Peyer's patch (tissue), 4 donors: ENCODE measurements at regions not wholly inside any gene's neighbourhood (a gene's known extent, or its start where the extent isn't known, plus 50 kb on each side); places are given as distances from the start of the nearest gene placed in this dataset.

Experiments used
- POLR2A ChIP-seq, 2 donors: fragments of 450-650 bp; IDR thresholded peaks; one replicate each; pipeline ENCODE4 v1.5.1; 2017; ENCODE audit warnings: antibody characterized with exemption in 2 of 2, mild to moderate bottlenecking in 2 of 2, moderate library complexity in 2 of 2
- TF ChIP-seq, protein P1 (sequence below), 6 experiments: fragments of 450-650 bp in 4 of 6; fragments of 200-600 bp in 2 of 6; sonication (generic) in 1 of 6; IDR thresholded peaks; one replicate each; pipeline ENCODE4 v1.5.1; 2017 to 2019; ENCODE audit warnings: antibody characterized with exemption in 6 of 6, mild to moderate bottlenecking in 3 of 6, moderate library complexity in 1 of 6

DNA sequence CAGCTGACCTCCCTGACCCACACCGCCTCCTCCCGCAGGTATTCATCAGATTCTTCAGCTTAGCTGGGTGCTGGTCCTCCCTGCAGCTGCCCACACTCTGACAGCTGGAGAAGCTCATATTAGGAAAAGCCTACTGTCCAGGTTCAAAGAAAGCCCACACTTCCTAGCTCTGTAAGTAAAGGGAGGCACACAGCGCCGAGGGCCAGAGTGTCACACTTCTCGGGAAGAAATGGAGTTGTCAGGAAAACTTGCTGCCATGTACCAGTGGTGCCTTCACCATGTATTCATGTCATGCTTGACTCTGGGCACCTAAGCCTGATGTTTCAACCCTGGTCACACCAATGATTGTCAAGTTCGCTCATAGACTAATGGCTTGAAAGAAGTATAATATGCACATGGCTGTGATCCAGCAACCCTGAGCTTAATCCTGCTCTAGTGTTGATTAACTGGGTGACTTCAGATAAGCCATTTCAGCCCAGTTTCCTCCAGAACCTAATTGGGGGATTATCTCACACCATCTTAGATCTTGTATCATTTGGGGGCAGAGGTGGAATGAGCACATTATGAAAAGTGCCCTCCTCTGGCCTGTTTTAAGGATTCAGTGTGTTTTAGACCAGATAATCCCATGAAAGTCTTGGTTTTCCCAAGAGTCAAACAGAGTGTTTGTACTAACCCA lies 180.3 kb upstream of the PARD3B start:
- TF ChIP-seq, protein P1, sequence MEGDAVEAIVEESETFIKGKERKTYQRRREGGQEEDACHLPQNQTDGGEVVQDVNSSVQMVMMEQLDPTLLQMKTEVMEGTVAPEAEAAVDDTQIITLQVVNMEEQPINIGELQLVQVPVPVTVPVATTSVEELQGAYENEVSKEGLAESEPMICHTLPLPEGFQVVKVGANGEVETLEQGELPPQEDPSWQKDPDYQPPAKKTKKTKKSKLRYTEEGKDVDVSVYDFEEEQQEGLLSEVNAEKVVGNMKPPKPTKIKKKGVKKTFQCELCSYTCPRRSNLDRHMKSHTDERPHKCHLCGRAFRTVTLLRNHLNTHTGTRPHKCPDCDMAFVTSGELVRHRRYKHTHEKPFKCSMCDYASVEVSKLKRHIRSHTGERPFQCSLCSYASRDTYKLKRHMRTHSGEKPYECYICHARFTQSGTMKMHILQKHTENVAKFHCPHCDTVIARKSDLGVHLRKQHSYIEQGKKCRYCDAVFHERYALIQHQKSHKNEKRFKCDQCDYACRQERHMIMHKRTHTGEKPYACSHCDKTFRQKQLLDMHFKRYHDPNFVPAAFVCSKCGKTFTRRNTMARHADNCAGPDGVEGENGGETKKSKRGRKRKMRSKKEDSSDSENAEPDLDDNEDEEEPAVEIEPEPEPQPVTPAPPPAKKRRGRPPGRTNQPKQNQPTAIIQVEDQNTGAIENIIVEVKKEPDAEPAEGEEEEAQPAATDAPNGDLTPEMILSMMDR (IDR thresholded peaks at IDR 0.05): no peak
- no peak for TF ChIP-seq POLR2A (IDR thresholded peaks at IDR 0.05)
